NB4 (cell line): ENCODE measurements at regions not wholly inside any gene's neighbourhood (a gene's known extent, or its start where the extent isn't known, plus 50 kb on each side); places are given as distances from the start of the nearest gene placed in this dataset.

ENCODE experiments used
- DNase-seq: peaks from one replicate; pipeline ENCODE4 v3.0.0; 2010; ENCODE audit warnings: low read depth
- H3K4me3 ChIP-seq: one replicate; pipeline ENCODE4 v1.5.1; 2011; ENCODE audit warnings: mild to moderate bottlenecking, low read depth, low read length, moderate library complexity
- CTCF ChIP-seq: IDR thresholded peaks from one replicate; pipeline ENCODE4 v1.5.1; 2012; ENCODE audit warnings: low read depth, low read length
- MYC ChIP-seq: IDR thresholded peaks from 2 replicates; pipeline ENCODE4 v1.6.1; 2011; ENCODE audit warnings: low read depth, low read length
- POLR2A ChIP-seq: IDR thresholded peaks from 2 replicates; pipeline ENCODE4 v1.6.1; 2011; ENCODE audit warnings: mild to moderate bottlenecking; ENCODE audit not compliant: insufficient read length; ENCODE audit errors: extremely low read depth
- TF ChIP-seq, protein P1 (sequence below): IDR thresholded peaks from 2 replicates; pipeline ENCODE4 v1.6.1; 2011; ENCODE audit warnings: low read depth, low read length

DNA sequence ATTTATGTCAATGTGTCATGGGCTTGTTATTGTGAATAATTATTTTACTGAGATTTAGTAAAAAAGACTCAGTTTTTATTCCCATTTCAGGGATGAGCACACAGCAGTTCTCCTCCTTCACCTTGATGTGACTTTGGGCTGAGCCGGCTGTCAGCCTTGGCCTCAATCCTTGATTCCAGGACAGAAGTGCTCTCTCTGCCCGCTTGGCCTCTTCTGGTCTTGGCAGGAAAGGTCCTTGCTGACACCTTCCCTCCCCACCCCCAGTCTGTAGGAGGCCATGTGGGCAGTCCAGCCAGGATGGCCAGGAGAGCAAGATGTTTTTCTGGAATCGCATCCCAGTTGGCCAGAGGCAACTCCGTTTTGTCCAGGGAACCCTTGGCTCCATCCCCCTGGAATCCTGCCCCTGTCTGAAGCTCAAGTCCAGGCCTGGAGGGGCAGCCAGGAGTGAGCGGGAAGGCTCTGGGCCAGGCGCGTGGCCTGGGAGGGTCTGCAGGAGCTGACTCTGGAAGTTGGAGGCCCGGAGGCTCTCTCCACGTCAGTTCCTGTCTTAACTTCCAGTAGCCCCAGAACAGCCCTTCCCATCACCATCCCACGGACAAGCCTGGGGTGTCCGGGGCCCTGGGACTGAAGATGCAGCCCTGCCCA lies 100.9 kb downstream of the PDGFA start:
- no peak for DNase-seq
- TF ChIP-seq, protein P1, sequence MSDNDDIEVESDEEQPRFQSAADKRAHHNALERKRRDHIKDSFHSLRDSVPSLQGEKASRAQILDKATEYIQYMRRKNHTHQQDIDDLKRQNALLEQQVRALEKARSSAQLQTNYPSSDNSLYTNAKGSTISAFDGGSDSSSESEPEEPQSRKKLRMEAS, result no peak
- no peak for TF ChIP-seq MYC
- no peak for TF ChIP-seq CTCF
- no peak for TF ChIP-seq POLR2A
- no peak overlapping the region for H3K4me3 ChIP-seq

DNA sequence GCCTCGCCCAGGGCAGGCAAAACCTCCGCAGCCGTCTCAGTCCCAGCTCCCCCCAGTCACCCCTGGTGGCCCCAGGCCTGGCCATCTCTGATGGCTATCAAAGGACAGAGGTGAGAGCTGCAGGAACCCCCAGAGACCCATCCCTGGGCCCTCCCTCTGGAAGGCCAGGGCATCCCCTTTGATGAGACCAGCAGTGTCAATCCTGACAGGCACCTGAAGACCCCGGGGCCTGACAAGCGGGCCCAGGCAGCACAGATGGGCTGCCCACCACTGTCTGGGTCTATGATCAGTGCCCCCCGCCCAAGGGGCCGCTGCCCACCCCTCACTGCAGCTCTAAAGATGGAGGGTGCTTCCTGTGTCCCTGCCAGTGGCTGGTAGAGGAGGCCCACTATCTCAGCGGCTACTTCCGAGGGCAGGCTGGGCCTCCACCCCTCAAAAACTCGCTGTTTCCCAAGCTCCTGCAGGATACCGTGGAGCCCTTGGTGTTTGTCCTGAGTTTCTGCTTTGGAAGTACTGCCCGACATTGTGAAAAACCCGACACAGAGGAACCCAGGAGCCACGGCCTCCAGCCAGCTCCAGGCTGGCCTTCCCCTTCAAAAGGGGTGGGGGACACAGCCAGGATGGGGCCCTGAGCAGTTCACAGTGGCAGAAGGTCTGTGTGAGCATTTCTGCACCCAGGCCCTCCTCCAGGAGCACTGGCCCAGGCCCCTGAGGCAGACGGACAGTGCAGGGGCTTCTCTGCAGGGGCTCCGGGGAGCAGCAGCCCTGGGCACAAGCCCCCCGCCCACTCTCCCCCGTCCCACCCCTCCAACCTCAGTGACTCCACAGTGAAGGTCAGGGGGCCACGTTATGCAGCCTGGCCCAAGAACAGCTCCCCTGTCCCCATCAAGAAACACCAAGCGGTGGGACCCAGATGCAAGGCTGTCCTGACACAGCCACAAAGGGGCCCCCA lies 99.2 kb downstream of the PDGFA start:
- no peak overlapping the region for H3K4me3 ChIP-seq
- TF ChIP-seq POLR2A, result no peak
- TF ChIP-seq CTCF, result no peak
- TF ChIP-seq, protein P1, result no peak
- TF ChIP-seq MYC, result no peak
- no peak for DNase-seq

DNA sequence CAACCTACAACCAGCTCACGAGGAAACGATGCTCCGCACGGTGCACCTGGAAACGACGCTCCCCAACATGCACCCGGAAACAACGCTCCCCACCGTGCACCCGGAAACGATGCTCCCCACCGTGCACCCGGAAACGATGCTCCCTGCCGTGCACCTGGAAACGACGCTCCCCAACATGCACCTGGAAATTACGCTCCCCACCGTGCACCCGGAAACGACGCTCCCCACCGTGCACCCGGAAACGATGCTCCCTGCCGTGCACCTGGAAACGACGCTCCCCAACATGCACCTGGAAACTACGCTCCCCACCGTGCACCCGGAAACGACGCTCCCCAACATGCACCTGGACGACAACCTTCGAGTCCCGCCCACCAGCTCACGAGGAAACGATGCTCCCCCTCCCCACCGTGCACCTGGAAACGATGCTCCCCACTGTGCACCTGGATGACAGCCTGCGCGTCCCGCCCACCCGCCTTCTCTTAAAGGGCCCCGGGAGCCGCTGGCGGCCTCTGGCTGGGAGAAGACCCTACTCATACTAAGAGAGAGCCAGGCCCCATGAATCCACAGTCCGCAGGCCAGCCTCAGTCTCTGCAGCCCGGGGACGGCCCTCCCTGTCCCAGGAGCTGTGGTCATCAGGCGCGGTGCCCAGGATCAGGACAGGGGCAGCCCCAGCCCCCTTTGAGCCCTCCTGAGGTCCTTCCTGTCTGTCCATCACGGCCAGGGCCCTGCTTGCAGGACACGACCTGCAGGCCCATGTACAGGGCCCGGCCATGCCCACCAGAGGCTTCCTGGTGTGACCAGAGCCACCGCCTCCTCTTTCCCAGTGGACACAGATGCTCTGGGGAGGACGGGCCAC lies 98.3 kb downstream of the PDGFA start:
- DNase-seq, result no peak
- TF ChIP-seq CTCF, result no peak
- TF ChIP-seq MYC, result no peak
- TF ChIP-seq, protein P1, result no peak
- no peak for TF ChIP-seq POLR2A
- H3K4me3 ChIP-seq, result no peak overlapping the region

- TF ChIP-seq, protein P1, result no peak
- TF ChIP-seq CTCF (no peak), MYC (no peak), POLR2A (no peak)
- DNase-seq, result no peak
- no peak overlapping the region for H3K4me3 ChIP-seq
These were observed 97.3 kb downstream of the PDGFA start for GRCh38 chr7:422191-422885.

GRCh38 chr7:422886-423225 lies 96.8 kb downstream of the PDGFA start:
- no peak for DNase-seq
- TF ChIP-seq, protein P1, result no peak
- TF ChIP-seq MYC (no peak), POLR2A (no peak), CTCF (no peak)
- no peak overlapping the region for H3K4me3 ChIP-seq
